Liver (tissue), 3 donors: ENCODE measurements at regions not wholly inside any gene's neighbourhood (a gene's known extent, or its start where the extent isn't known, plus 50 kb on each side); places are given as distances from the start of the nearest gene placed in this dataset.

Experiments used
- GABPA ChIP-seq, 2 donors: IDR thresholded peaks in 1 of 2; conservative IDR thresholded peaks in 1 of 2; 2 replicates each; pipeline ENCODE4 v1.6.1; 2016; ENCODE audit warnings: antibody characterized with exemption in 2 of 2, mild to moderate bottlenecking in 1 of 2, moderate library complexity in 1 of 2
- JUND ChIP-seq, 2 donors: IDR thresholded peaks; 2 replicates each; pipeline ENCODE4 v1.6.1; 2016; ENCODE audit warnings: antibody characterized with exemption in 2 of 2
- MAX ChIP-seq: IDR thresholded peaks from 2 replicates; pipeline ENCODE4 v1.6.1; 2016; ENCODE audit warnings: antibody characterized with exemption
- RAD21 ChIP-seq, 2 donors: IDR thresholded peaks; 2 replicates each; pipeline ENCODE4 v1.6.1; 2016; ENCODE audit warnings: antibody characterized with exemption in 2 of 2, mild to moderate bottlenecking in 2 of 2
- YY1 ChIP-seq: IDR thresholded peaks from 2 replicates; pipeline ENCODE4 v1.6.1; 2016; ENCODE audit warnings: antibody characterized with exemption, mild to moderate bottlenecking
- ZBTB33 ChIP-seq: IDR thresholded peaks from 2 replicates; pipeline ENCODE4 v1.6.1; 2016; ENCODE audit warnings: antibody characterized with exemption
- TF ChIP-seq, protein P1 (sequence below): fragments of 150-350 bp; IDR thresholded peaks from 2 replicates; pipeline ENCODE4 v1.5.1; 2017; ENCODE audit warnings: improper control_type of control experiment, low read depth, low read length; ENCODE audit not compliant: missing input control
- TF ChIP-seq, protein P2 (sequence below): IDR thresholded peaks from 2 replicates; pipeline ENCODE4 v1.6.1; 2016; ENCODE audit warnings: antibody characterized with exemption, mild to moderate bottlenecking
- TF ChIP-seq, protein P3 (sequence below): IDR thresholded peaks from 2 replicates; pipeline ENCODE4 v1.6.1; 2016; ENCODE audit warnings: antibody characterized with exemption
- donor health status: healthy.
- donor health status: healthy.

DNA sequence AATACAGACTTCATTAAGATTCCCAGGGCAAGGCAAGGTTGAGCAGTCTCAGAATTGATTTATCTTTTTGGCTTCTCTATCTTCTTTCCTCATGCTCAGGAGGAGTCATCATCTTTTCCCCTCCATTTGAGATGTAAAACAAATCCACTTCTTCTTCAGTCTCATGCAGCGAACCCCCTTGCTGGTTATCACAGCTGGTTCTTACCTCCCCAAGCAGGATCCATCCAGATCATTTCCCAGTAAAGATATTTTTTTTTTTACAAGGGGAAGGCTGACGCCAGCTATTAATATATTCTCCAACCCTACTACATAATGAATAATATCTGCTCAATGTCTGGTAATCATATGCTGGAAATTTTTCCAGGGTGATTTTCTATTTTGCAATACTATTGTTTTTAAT is 508.9 kb upstream of the NOX3 start:
- TF ChIP-seq JUND (IDR thresholded peaks at IDR 0.05) (no peak), RAD21 (IDR thresholded peaks at IDR 0.05) (no peak), MAX (no peak), ZBTB33 (no peak), YY1 (no peak), GABPA (IDR thresholded peaks at IDR 0.05 in 1 of 2, conservative IDR thresholded peaks at IDR 0.05 in 1 of 2) (no peak)
- TF ChIP-seq, protein P1, sequence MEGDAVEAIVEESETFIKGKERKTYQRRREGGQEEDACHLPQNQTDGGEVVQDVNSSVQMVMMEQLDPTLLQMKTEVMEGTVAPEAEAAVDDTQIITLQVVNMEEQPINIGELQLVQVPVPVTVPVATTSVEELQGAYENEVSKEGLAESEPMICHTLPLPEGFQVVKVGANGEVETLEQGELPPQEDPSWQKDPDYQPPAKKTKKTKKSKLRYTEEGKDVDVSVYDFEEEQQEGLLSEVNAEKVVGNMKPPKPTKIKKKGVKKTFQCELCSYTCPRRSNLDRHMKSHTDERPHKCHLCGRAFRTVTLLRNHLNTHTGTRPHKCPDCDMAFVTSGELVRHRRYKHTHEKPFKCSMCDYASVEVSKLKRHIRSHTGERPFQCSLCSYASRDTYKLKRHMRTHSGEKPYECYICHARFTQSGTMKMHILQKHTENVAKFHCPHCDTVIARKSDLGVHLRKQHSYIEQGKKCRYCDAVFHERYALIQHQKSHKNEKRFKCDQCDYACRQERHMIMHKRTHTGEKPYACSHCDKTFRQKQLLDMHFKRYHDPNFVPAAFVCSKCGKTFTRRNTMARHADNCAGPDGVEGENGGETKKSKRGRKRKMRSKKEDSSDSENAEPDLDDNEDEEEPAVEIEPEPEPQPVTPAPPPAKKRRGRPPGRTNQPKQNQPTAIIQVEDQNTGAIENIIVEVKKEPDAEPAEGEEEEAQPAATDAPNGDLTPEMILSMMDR = no peak
- TF ChIP-seq, protein P2, sequence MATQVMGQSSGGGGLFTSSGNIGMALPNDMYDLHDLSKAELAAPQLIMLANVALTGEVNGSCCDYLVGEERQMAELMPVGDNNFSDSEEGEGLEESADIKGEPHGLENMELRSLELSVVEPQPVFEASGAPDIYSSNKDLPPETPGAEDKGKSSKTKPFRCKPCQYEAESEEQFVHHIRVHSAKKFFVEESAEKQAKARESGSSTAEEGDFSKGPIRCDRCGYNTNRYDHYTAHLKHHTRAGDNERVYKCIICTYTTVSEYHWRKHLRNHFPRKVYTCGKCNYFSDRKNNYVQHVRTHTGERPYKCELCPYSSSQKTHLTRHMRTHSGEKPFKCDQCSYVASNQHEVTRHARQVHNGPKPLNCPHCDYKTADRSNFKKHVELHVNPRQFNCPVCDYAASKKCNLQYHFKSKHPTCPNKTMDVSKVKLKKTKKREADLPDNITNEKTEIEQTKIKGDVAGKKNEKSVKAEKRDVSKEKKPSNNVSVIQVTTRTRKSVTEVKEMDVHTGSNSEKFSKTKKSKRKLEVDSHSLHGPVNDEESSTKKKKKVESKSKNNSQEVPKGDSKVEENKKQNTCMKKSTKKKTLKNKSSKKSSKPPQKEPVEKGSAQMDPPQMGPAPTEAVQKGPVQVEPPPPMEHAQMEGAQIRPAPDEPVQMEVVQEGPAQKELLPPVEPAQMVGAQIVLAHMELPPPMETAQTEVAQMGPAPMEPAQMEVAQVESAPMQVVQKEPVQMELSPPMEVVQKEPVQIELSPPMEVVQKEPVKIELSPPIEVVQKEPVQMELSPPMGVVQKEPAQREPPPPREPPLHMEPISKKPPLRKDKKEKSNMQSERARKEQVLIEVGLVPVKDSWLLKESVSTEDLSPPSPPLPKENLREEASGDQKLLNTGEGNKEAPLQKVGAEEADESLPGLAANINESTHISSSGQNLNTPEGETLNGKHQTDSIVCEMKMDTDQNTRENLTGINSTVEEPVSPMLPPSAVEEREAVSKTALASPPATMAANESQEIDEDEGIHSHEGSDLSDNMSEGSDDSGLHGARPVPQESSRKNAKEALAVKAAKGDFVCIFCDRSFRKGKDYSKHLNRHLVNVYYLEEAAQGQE = no peak
- TF ChIP-seq, protein P3, sequence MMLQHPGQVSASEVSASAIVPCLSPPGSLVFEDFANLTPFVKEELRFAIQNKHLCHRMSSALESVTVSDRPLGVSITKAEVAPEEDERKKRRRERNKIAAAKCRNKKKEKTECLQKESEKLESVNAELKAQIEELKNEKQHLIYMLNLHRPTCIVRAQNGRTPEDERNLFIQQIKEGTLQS = no peak
